NCI-H446 treated with DMSO at 0.1 percent for 48 hours (cell line): ENCODE measurements at regions not wholly inside any gene's neighbourhood (a gene's known extent, or its start where the extent isn't known, plus 50 kb on each side); places are given as distances from the start of the nearest gene placed in this dataset.

Source experiments
- DNase-seq: peaks from one replicate; lab custom pipeline; 2025; lab: John Stamatoyannopoulos, UW

GRCh38 chr5:106877881-106878280, 792.9 kb downstream of the EFNA5 start:
- no peak for DNase-seq

GRCh38 chr5:106876665-106877194, 794.0 kb downstream of the EFNA5 start:
- no peak for DNase-seq

- no peak for DNase-seq
Observed at GRCh38 chr5:106876298-106876622, 794.5 kb downstream of the EFNA5 start.

- DNase-seq = no peak
Observed at GRCh38 chr5:106875591-106876297, 795.0 kb downstream of the EFNA5 start.

GRCh38 chr5:106874974-106875373, 795.8 kb downstream of the EFNA5 start:
- DNase-seq = no peak

GRCh38 chr5:106874531-106874930, 796.2 kb downstream of the EFNA5 start:
- no peak for DNase-seq

GRCh38 chr5:106873568-106873967, 797.2 kb downstream of the EFNA5 start:
- DNase-seq = no peak

GRCh38 chr5:106865279-106865678, 805.5 kb downstream of the EFNA5 start:
- no peak for DNase-seq

- no peak for DNase-seq
Observed at GRCh38 chr5:106862450-106863193, 808.1 kb downstream of the EFNA5 start.

GRCh38 chr5:106860398-106861044, 810.2 kb downstream of the EFNA5 start:
- DNase-seq = no peak

- no peak for DNase-seq
Observed at GRCh38 chr5:106858616-106859015, 812.1 kb downstream of the EFNA5 start.

GRCh38 chr5:106854922-106855321, 815.8 kb downstream of the EFNA5 start:
- no peak for DNase-seq

- DNase-seq = no peak
Observed at GRCh38 chr5:106854105-106854687, 816.5 kb downstream of the EFNA5 start.

GRCh38 chr5:106853266-106853665, 817.5 kb downstream of the EFNA5 start:
- DNase-seq = no peak

GRCh38 chr5:106849266-106849665, 821.5 kb downstream of the EFNA5 start:
- no peak for DNase-seq

- DNase-seq = no peak
Observed at GRCh38 chr5:106843812-106844416, 826.8 kb downstream of the EFNA5 start.

GRCh38 chr5:106833517-106833916, 837.2 kb downstream of the EFNA5 start:
- no peak for DNase-seq

- no peak for DNase-seq
Observed at GRCh38 chr5:106827061-106827460, 843.7 kb downstream of the EFNA5 start.

- no peak for DNase-seq
Observed at GRCh38 chr5:106825374-106825773, 845.4 kb downstream of the EFNA5 start.

GRCh38 chr5:106822851-106823250, 847.9 kb downstream of the EFNA5 start:
- DNase-seq = no peak

- DNase-seq = no peak
Observed at GRCh38 chr5:106818552-106818951, 852.2 kb downstream of the EFNA5 start.

- no peak for DNase-seq
Observed at GRCh38 chr5:106814961-106815360, 855.8 kb downstream of the EFNA5 start.
